Astrocyte (in vitro differentiated cells and primary cell): ENCODE measurements at regions not wholly inside any gene's neighbourhood (a gene's known extent, or its start where the extent isn't known, plus 50 kb on each side); places are given as distances from the start of the nearest gene placed in this dataset.
"Not testable (repeated sequence)": the region's sequence is repeated elsewhere in the genome, so short reads cannot be mapped to it uniquely, and the experiment has no call there.

ENCODE experiments used
- DNase-seq: peaks from one replicate; pipeline ENCODE4 v3.0.0-alpha.2; 2010; ENCODE audit warnings: low read depth
- FAIRE-seq: peaks from 2 replicates; lab custom pipeline; 2011; peaks lifted over from hg19 to GRCh38; lab: Jason Lieb, UNC
- H2AFZ ChIP-seq: 2 replicates; pipeline ENCODE4 v1.6.0; 2012; ENCODE audit warnings: low read depth, low read length, inconsistent platforms
- H3K27ac ChIP-seq: 2 replicates; pipeline ENCODE4 v1.5.1; 2011; ENCODE audit warnings: low read depth, low read length, inconsistent platforms
- H3K27me3 ChIP-seq: 2 replicates; pipeline ENCODE4 v1.6.0; 2011; ENCODE audit warnings: low read length, inconsistent platforms; ENCODE audit not compliant: insufficient read depth
- H3K36me3 ChIP-seq: 2 replicates; pipeline ENCODE4 v1.5.1; 2011; ENCODE audit warnings: low read length, inconsistent platforms; ENCODE audit not compliant: insufficient read depth
- H3K4me1 ChIP-seq: 2 replicates; pipeline ENCODE4 v1.5.1; 2011; ENCODE audit warnings: low read length, inconsistent platforms; ENCODE audit not compliant: insufficient read depth
- H3K4me2 ChIP-seq: 2 replicates; pipeline ENCODE4 v1.6.0; 2012; ENCODE audit warnings: low read length, inconsistent platforms
- H3K4me3 ChIP-seq: 2 replicates; pipeline ENCODE4 v1.5.1; 2011; ENCODE audit warnings: low read depth, mild to moderate bottlenecking, low read length, inconsistent platforms; ENCODE audit not compliant: insufficient read depth
- H3K79me2 ChIP-seq: 2 replicates; pipeline ENCODE4 v1.6.0; 2012; ENCODE audit warnings: mild to moderate bottlenecking, low read length, inconsistent platforms; ENCODE audit not compliant: insufficient read depth
- H3K9ac ChIP-seq: 2 replicates; pipeline ENCODE4 v1.6.0; 2012; ENCODE audit warnings: mild to moderate bottlenecking, low read length, inconsistent platforms
- H3K9me3 ChIP-seq: 2 replicates; pipeline ENCODE4 v1.5.1; 2012; ENCODE audit warnings: low read depth, mild to moderate bottlenecking, low read length, inconsistent platforms; ENCODE audit not compliant: insufficient read depth
- H4K20me1 ChIP-seq: 2 replicates; pipeline ENCODE4 v1.6.0; 2012; ENCODE audit warnings: low read length, inconsistent platforms; ENCODE audit not compliant: insufficient read depth
- H3K27ac Mint-ChIP-seq: one replicate; pipeline ENCODE4 v1.8.0; 2021; ENCODE audit warnings: mild to moderate bottlenecking, mixed read lengths; ENCODE audit not compliant: unreplicated experiment
- H3K27me3 Mint-ChIP-seq: one replicate; pipeline ENCODE4 v1.8.0; 2021; ENCODE audit warnings: low read depth, mixed read lengths; ENCODE audit not compliant: unreplicated experiment
- H3K36me3 Mint-ChIP-seq: one replicate; pipeline ENCODE4 v1.8.0; 2021; ENCODE audit warnings: low read depth, mixed read lengths; ENCODE audit not compliant: unreplicated experiment
- H3K4me1 Mint-ChIP-seq: one replicate; pipeline ENCODE4 v1.8.0; 2021; ENCODE audit warnings: low read depth, mixed read lengths; ENCODE audit not compliant: unreplicated experiment
- H3K4me3 Mint-ChIP-seq: one replicate; pipeline ENCODE4 v1.8.0; 2021; ENCODE audit warnings: mild to moderate bottlenecking, moderate library complexity, mixed read lengths; ENCODE audit not compliant: unreplicated experiment
- H3K9me3 Mint-ChIP-seq: one replicate; pipeline ENCODE4 v1.8.0; 2021; ENCODE audit warnings: mild to moderate bottlenecking, mixed read lengths; ENCODE audit not compliant: unreplicated experiment
- EZH2 ChIP-seq: IDR thresholded peaks from 2 replicates; pipeline ENCODE4 v1.6.1; 2012; ENCODE audit warnings: mild to moderate bottlenecking, low read length, inconsistent platforms; ENCODE audit not compliant: insufficient read depth
- TF ChIP-seq, protein P1 (sequence below): IDR thresholded peaks from 2 replicates; pipeline ENCODE4 v1.5.1; 2011; ENCODE audit warnings: low read depth, mild to moderate bottlenecking, inconsistent platforms, low read length, moderate library complexity; ENCODE audit not compliant: insufficient read depth

GRCh38 chr9:75500479-75500878, 390.0 kb upstream of the PCSK5 start:
- FAIRE-seq, result no peak
- Mint-ChIP-seq H3K9me3 (no peaks in the 10 kb centered on the region), H3K4me1 (peaks cover 2% of the 10 kb centered on the region), H3K36me3 (no peaks in the 10 kb centered on the region), H3K27me3 (no peaks in the 10 kb centered on the region), H3K27ac (no peak overlapping the region), H3K4me3 (no peak overlapping the region)
- Histone ChIP-seq H3K79me2 (no peaks in the 10 kb centered on the region), H3K4me2 (no peak overlapping the region), H3K4me3 (no peak overlapping the region), H4K20me1 (no peaks in the 10 kb centered on the region), H3K36me3 (no peaks in the 10 kb centered on the region), H3K27ac (no peak overlapping the region), H2AFZ (no peak overlapping the region), H3K9me3 (no peaks in the 10 kb centered on the region), H3K4me1 (no peaks in the 10 kb centered on the region), H3K27me3 (no peaks in the 10 kb centered on the region), H3K9ac (no peak overlapping the region)
- no peak for DNase-seq
- TF ChIP-seq EZH2, result no peak
- TF ChIP-seq, protein P1, sequence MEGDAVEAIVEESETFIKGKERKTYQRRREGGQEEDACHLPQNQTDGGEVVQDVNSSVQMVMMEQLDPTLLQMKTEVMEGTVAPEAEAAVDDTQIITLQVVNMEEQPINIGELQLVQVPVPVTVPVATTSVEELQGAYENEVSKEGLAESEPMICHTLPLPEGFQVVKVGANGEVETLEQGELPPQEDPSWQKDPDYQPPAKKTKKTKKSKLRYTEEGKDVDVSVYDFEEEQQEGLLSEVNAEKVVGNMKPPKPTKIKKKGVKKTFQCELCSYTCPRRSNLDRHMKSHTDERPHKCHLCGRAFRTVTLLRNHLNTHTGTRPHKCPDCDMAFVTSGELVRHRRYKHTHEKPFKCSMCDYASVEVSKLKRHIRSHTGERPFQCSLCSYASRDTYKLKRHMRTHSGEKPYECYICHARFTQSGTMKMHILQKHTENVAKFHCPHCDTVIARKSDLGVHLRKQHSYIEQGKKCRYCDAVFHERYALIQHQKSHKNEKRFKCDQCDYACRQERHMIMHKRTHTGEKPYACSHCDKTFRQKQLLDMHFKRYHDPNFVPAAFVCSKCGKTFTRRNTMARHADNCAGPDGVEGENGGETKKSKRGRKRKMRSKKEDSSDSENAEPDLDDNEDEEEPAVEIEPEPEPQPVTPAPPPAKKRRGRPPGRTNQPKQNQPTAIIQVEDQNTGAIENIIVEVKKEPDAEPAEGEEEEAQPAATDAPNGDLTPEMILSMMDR, result no peak

DNA sequence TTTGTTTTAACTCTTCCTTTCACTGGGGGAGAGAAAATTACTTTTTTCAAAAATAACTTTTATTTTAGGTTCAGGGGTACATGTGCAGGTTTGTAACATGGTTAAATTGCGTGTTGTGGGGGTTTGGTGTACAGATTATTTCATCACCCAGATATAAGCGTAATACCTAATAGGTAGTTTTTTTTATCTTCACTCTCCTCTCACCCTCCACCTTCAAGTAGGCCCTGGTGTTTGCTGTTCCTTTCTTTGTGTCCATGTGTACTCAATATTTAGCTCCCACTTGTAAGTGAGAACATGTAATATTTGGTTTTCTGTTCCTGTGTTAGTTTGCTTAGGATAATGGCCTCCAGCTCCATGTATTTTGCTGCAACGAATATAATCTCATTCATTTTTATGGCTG, 389.5 kb upstream of the PCSK5 start:
- H3K27me3 ChIP-seq, H3K4me2 ChIP-seq, H3K36me3 Mint-ChIP-seq, H3K36me3 ChIP-seq, H3K27ac Mint-ChIP-seq, H3K9ac ChIP-seq, H2AFZ ChIP-seq, DNase-seq, H3K4me1 Mint-ChIP-seq, H3K4me3 ChIP-seq, H3K27ac ChIP-seq, H3K27me3 Mint-ChIP-seq, H3K79me2 ChIP-seq, H3K9me3 Mint-ChIP-seq, H3K4me3 Mint-ChIP-seq, H3K9me3 ChIP-seq, FAIRE-seq, H3K4me1 ChIP-seq, H4K20me1 ChIP-seq: not testable (repeated sequence)

DNA sequence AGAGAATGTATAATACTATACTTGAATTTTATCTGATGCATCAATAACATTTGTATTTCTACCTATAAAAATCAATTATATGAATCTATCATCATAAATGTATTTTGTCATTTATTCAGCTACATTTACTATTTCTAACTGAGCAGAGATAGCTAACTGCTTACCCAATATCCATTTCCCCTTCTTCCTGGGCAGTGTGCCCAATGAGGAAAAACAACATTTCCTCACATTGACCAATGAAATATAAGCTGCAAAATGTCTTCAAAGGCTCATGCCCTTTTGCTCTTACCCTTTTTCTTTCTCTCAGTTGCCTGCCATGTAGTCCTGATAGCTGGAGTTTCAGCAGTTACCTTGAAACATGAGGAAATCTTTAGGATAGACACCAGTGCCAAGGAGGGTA, 385.8 kb upstream of the PCSK5 start:
- no peak overlapping the region for H3K27ac Mint-ChIP-seq
- Histone ChIP-seq H3K36me3 (no peaks in the 10 kb centered on the region), H3K9me3 (no peaks in the 10 kb centered on the region), H2AFZ (no peak overlapping the region), H3K9ac (no peak overlapping the region), H3K27me3 (no peaks in the 10 kb centered on the region), H3K27ac (no peak overlapping the region), H3K4me2 (no peak overlapping the region), H3K79me2 (no peaks in the 10 kb centered on the region), H3K4me1 (no peaks in the 10 kb centered on the region), H4K20me1 (no peaks in the 10 kb centered on the region), H3K4me3 (no peak overlapping the region)
- H3K9me3 Mint-ChIP-seq, result no peaks in the 10 kb centered on the region
- H3K36me3 Mint-ChIP-seq, result no peaks in the 10 kb centered on the region
- DNase-seq (no peak), FAIRE-seq (no peak)
- no peak for TF ChIP-seq EZH2
- TF ChIP-seq, protein P1, result no peak
- peaks cover 2% of the 10 kb centered on the region for H3K4me1 Mint-ChIP-seq
- H3K27me3 Mint-ChIP-seq, result no peaks in the 10 kb centered on the region
- no peak overlapping the region for H3K4me3 Mint-ChIP-seq
